ENCODE measurements at regions not wholly inside any gene's neighbourhood (a gene's known extent, or its start where the extent isn't known, plus 50 kb on each side); places are given as distances from the start of the nearest gene placed in this dataset.
A peak's percentile ranks its signal among the peaks of the same experiment; 100 is the strongest.

DNA sequence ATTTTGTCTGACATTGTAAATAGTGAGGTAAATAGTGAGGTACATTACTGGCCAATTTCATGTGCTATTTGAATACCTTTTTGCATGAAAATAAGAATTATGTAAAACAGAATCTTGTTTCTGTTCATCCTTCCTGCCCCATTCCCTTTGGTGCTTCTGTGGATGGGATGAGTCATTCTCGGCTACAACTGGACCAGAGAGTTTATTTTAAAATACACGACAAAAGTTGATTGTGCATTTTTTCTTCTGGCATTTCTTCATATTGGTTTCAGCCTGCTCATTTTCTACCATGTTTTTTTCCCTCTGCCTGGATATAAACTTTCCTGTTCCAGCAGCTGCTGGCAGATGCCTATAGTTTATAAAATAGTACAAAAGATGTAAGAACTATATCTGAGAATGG is 107.5 kb downstream of the CYSLTR2 start:
- Mint-ChIP-seq H3K4me3 (no peak overlapping the region), H3K27ac (no peak overlapping the region), H3K4me1 (ENCODE audit: unreplicated experiment) (no peaks in the 10 kb centered on the region), H3K9me3 (peaks cover 4% of the 10 kb centered on the region), H3K36me3 (peaks cover 4% of the 10 kb centered on the region), H3K27me3 (no peaks in the 10 kb centered on the region)
- DNase-seq (ENCODE audit: extremely low spot score, unreplicated experiment) = no peak
- no peak for TF ChIP-seq CTCF (conservative IDR thresholded peaks at IDR 0.05)

- peak; percentile 99 for TF ChIP-seq CTCF (conservative IDR thresholded peaks at IDR 0.05)
- Mint-ChIP-seq H3K27ac (peak overlapping the region; percentile 25), H3K9me3 (peaks cover 15% of the 10 kb centered on the region), H3K36me3 (no peaks in the 10 kb centered on the region), H3K27me3 (no peaks in the 10 kb centered on the region), H3K4me1 (ENCODE audit: unreplicated experiment) (peaks cover 13% of the 10 kb centered on the region), H3K4me3 (no peak overlapping the region)
- peak; percentile 81 for DNase-seq (ENCODE audit: extremely low spot score, unreplicated experiment)
Measured at GRCh38 chr13:48769107-48769704, 115.5 kb downstream of the CYSLTR2 start.

- Mint-ChIP-seq H3K36me3 (no peaks in the 10 kb centered on the region), H3K27me3 (no peaks in the 10 kb centered on the region), H3K4me1 (ENCODE audit: unreplicated experiment) (peaks cover 13% of the 10 kb centered on the region), H3K27ac (no peak overlapping the region), H3K9me3 (peaks cover 11% of the 10 kb centered on the region), H3K4me3 (no peak overlapping the region)
- TF ChIP-seq CTCF (conservative IDR thresholded peaks at IDR 0.05) = no peak
- DNase-seq (ENCODE audit: extremely low spot score, unreplicated experiment) = no peak
Measured at GRCh38 chr13:48770372-48770771, 116.6 kb downstream of the CYSLTR2 start.

- TF ChIP-seq CTCF (conservative IDR thresholded peaks at IDR 0.05) = no peak
- no peak overlapping the region for H3K4me3 Mint-ChIP-seq
- H3K27ac Mint-ChIP-seq = no peak overlapping the region
- peaks cover 11% of the 10 kb centered on the region for H3K9me3 Mint-ChIP-seq
- DNase-seq (ENCODE audit: extremely low spot score, unreplicated experiment) = no peak
- H3K36me3 Mint-ChIP-seq = no peaks in the 10 kb centered on the region
- H3K27me3 Mint-ChIP-seq = no peaks in the 10 kb centered on the region
- H3K4me1 Mint-ChIP-seq (ENCODE audit: unreplicated experiment) = peaks cover 13% of the 10 kb centered on the region
Measured at GRCh38 chr13:48772908-48773307, 119.2 kb downstream of the CYSLTR2 start.

DNA sequence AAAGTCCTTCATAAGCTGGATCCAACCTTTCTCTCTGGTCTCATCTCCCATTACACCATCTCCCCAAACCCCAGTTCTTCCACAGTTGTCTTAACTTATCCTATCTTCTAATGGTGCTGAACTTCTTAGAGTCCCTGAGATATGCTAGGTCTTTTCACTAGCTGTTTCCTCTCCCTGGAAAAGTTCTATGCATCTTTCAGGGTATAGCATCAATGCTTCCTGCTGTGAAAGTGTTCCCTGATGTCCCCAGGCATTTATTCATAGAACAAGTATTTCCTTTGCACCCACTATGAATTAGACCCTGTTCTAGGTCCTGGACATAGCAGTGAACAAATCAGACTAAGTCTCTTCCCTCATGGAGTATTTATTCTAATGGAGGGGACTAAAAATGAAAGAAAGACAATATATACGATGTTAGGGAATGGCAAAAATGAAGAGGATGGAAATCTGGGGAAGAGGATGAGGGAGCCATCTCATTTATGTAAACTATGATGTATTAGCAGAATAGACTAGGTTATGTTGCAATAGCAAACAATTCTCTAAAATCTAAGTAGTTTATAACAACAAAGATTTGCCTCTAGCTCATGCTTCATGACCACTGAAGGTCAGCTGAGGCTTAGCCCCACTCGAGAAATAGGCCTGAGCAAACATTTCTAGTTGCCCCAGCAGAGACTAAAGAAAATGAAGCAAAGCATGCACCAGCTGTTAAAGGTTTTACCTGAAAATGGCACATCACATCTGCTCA is 120.0 kb downstream of the CYSLTR2 start:
- Mint-ChIP-seq H3K4me3 (no peak overlapping the region), H3K36me3 (no peaks in the 10 kb centered on the region), H3K4me1 (ENCODE audit: unreplicated experiment) (peaks cover 13% of the 10 kb centered on the region), H3K27ac (no peak overlapping the region), H3K9me3 (peaks cover 6% of the 10 kb centered on the region), H3K27me3 (no peaks in the 10 kb centered on the region)
- no peak for DNase-seq (ENCODE audit: extremely low spot score, unreplicated experiment)
- no peak for TF ChIP-seq CTCF (conservative IDR thresholded peaks at IDR 0.05)
